HepG2 (cell line): ENCODE measurements at regions not wholly inside any gene's neighbourhood (a gene's known extent, or its start where the extent isn't known, plus 50 kb on each side); places are given as distances from the start of the nearest gene placed in this dataset.

Experiments used
- ATAC-seq: fragments of 200-7000 bp; cut with Tn5 transposase; 3 replicates; pipeline ENCODE4 v1.9.1; 2020; ENCODE audit warnings: mild to moderate bottlenecking, moderate library complexity
- BruUV-seq: library from RNA; stranded (reverse); fragments of 400-500 nt; replicated peaks from 2 replicates; lab custom pipeline; 2021; lab: Mats Ljungman, UMichigan
- CTCF ChIA-PET: fragments of 300-600 bp; formaldehyde crosslinking; extraction: SDS; loops from one replicate; lab custom pipeline; 2021; ENCODE audit warnings: low total read pairs, inconsistent platforms, low intra/inter-chr PET ratio; lab: Yijun Ruan, JAX
- POLR2A ChIA-PET: fragments of 350-600 bp; sonication (Branson Sonifier 250); formaldehyde crosslinking; loops from one replicate; lab custom pipeline; 2020; ENCODE audit warnings: antibody characterized with exemption, inconsistent platforms; lab: Yijun Ruan, JAX
- DNase-seq: peaks from one replicate; pipeline ENCODE4 v3.0.0-alpha.2; 2015; ENCODE audit warnings: low spot score
- FAIRE-seq: peaks from 3 replicates; lab custom pipeline; 2011; peaks lifted over from hg19 to GRCh38; lab: Jason Lieb, UNC
- H2AFZ ChIP-seq: one replicate; pipeline ENCODE4 v1.6.1; 2011; ENCODE audit warnings: low read length, inconsistent platforms
- H3K27ac ChIP-seq: fragments of 300-600 bp; 3 replicates; pipeline ENCODE4 v1.8.0; 2011; ENCODE audit warnings: mixed run types, mild to moderate bottlenecking, mixed read lengths, low read length, inconsistent platforms; ENCODE audit not compliant: insufficient read depth; ENCODE audit errors: extremely low read length
- H3K27me3 ChIP-seq, 2 experiments: fragments of 200-600 bp in 1 of 2; 2 replicates in 1 of 2; 3 replicates in 1 of 2; pipeline versions ENCODE4 v1.6.0 to v1.8.0; 2011; ENCODE audit warnings: low read length in 2 of 2, mild to moderate bottlenecking in 2 of 2, moderate library complexity in 2 of 2, inconsistent platforms in 1 of 2; ENCODE audit not compliant: insufficient read depth in 2 of 2, control insufficient read depth in 1 of 2
- H3K36me3 ChIP-seq, 2 experiments: fragments of 200-600 bp in 1 of 2; replicated peaks in 1 of 2; 2 replicates in 1 of 2; 3 replicates in 1 of 2; pipeline versions ENCODE4 v1.5.1 to v1.8.0; 2011; ENCODE audit warnings: low read length in 2 of 2, inconsistent platforms in 1 of 2; ENCODE audit not compliant: insufficient read depth in 2 of 2, control insufficient read depth in 1 of 2
- H3K4me1 ChIP-seq: 2 replicates; pipeline ENCODE4 v1.5.1; 2012; ENCODE audit warnings: low read length, inconsistent platforms; ENCODE audit not compliant: insufficient read depth
- H3K4me2 ChIP-seq: 2 replicates; pipeline ENCODE4 v1.6.0; 2011; ENCODE audit warnings: low read depth, low read length, inconsistent platforms
- H3K4me3 ChIP-seq, 3 experiments: fragments of 200-600 bp in 1 of 3; sonication (generic), shearing (Covaris generic) in 1 of 3; replicated peaks in 1 of 3; 2 replicates each; pipeline ENCODE4 v1.5.1; 2011 to 2016; ENCODE audit warnings: low read length in 3 of 3, inconsistent platforms in 2 of 3, low read depth in 2 of 3, mild to moderate bottlenecking in 2 of 3, control low read depth in 1 of 3, mixed read lengths in 1 of 3; ENCODE audit not compliant: insufficient read depth in 1 of 3
- H3K79me2 ChIP-seq: one replicate; pipeline ENCODE4 v1.6.1; 2011; ENCODE audit warnings: low read length, inconsistent platforms; ENCODE audit not compliant: insufficient read depth
- H3K9ac ChIP-seq: 2 replicates; pipeline ENCODE4 v1.6.0; 2011; ENCODE audit warnings: mild to moderate bottlenecking, low read depth, low read length, inconsistent platforms; ENCODE audit not compliant: insufficient read depth
- H3K9me3 ChIP-seq: 2 replicates; pipeline ENCODE4 v1.5.1; 2012; ENCODE audit warnings: mild to moderate bottlenecking, low read length
- H4K20me1 ChIP-seq: 2 replicates; pipeline ENCODE4 v1.6.0; 2011; ENCODE audit warnings: inconsistent platforms, mild to moderate bottlenecking, low read length, moderate library complexity; ENCODE audit not compliant: insufficient read depth
- CENPT ChIP-seq: sonication (generic); formaldehyde crosslinking; IDR thresholded peaks from 2 replicates; pipeline ENCODE4 v1.8.0; 2022; ENCODE audit warnings: low read depth, mild to moderate bottlenecking, moderate library complexity, missing genetic modification reagents
- IKZF4 ChIP-seq: sonication (generic); formaldehyde crosslinking; IDR thresholded peaks from 2 replicates; pipeline ENCODE4 v1.5.1; 2020; ENCODE audit warnings: borderline replicate concordance, mild to moderate bottlenecking, low read depth, missing genetic modification reagents; ENCODE audit errors: not compliant biosample characterization
- ISX ChIP-seq: sonication (generic); formaldehyde crosslinking; conservative IDR thresholded peaks from 2 replicates; pipeline ENCODE4 v1.5.0; 2020; ENCODE audit warnings: missing genetic modification reagents
- RARA ChIP-seq: IDR thresholded peaks from 2 replicates; pipeline ENCODE4 v1.6.1; 2016; ENCODE audit warnings: missing genetic modification reagents, missing compliant biosample characterization
- YY1 ChIP-seq: IDR thresholded peaks from 2 replicates; pipeline ENCODE4 v1.6.1; 2011; ENCODE audit warnings: low read length, low read depth, moderate library complexity, mild to moderate bottlenecking; ENCODE audit not compliant: insufficient read depth, insufficient replicate concordance
- ZNF180 ChIP-seq: sonication (generic); formaldehyde crosslinking; IDR thresholded peaks from 2 replicates; pipeline ENCODE4 v1.4.0; 2020; ENCODE audit warnings: low read depth, missing genetic modification reagents, borderline replicate concordance
- ZNF337 ChIP-seq: sonication (generic); formaldehyde crosslinking; IDR thresholded peaks from 2 replicates; pipeline ENCODE4 v1.5.1; 2020; ENCODE audit warnings: missing genetic modification reagents, low read depth, mild to moderate bottlenecking, borderline replicate concordance
- ZNF569 ChIP-seq: sonication (generic); formaldehyde crosslinking; IDR thresholded peaks from 2 replicates; pipeline ENCODE4 v1.5.0; 2020; ENCODE audit warnings: mild to moderate bottlenecking, missing genetic modification reagents, moderate library complexity, borderline replicate concordance
- ZNF891 ChIP-seq: sonication (generic); formaldehyde crosslinking; IDR thresholded peaks from 2 replicates; pipeline ENCODE4 v1.5.0; 2020; ENCODE audit warnings: mild to moderate bottlenecking, missing genetic modification reagents
- WGBS: methylation state at CpG from one replicate; pipeline ENCODE4 v1.1.6; 2017; ENCODE audit warnings: low lambda C conversion rate; 5-methylcytosine and 5-hydroxymethylcytosine counted together
- in situ Hi-C: cut with HindIII; loops from 2 replicates; pipeline ENCODE4 v1.10.0; 2017; ENCODE audit warnings: low pct_unique_long_range_greater_than_20kb; ENCODE audit not compliant: extremely low pct_ligation_motif_present
- intact Hi-C: fragments of 100-400 bp; cut with micrococcal nuclease; formaldehyde crosslinking; loops from one replicate; pipeline ENCODE4 v1.10.0; 2022; ENCODE audit not compliant: unreplicated experiment
- TF ChIP-seq, protein P1 (sequence below): sonication (generic); formaldehyde crosslinking; IDR thresholded peaks from 2 replicates; pipeline ENCODE4 v1.4.0; 2020; ENCODE audit warnings: mild to moderate bottlenecking, missing genetic modification reagents, borderline replicate concordance
- TF ChIP-seq, protein P2 (sequence below): sonication (generic); formaldehyde crosslinking; IDR thresholded peaks from 2 replicates; pipeline ENCODE4 v1.4.0; 2020; ENCODE audit warnings: missing genetic modification reagents, borderline replicate concordance
- TF ChIP-seq, protein P3 (sequence below): IDR thresholded peaks from 2 replicates; pipeline ENCODE4 v1.6.1; 2016; ENCODE audit warnings: mild to moderate bottlenecking
- TF ChIP-seq, protein P4 (sequence below): sonication (generic); formaldehyde crosslinking; IDR thresholded peaks from 2 replicates; pipeline ENCODE4 v1.5.1; 2020; ENCODE audit warnings: mild to moderate bottlenecking, missing genetic modification reagents, borderline replicate concordance

DNA sequence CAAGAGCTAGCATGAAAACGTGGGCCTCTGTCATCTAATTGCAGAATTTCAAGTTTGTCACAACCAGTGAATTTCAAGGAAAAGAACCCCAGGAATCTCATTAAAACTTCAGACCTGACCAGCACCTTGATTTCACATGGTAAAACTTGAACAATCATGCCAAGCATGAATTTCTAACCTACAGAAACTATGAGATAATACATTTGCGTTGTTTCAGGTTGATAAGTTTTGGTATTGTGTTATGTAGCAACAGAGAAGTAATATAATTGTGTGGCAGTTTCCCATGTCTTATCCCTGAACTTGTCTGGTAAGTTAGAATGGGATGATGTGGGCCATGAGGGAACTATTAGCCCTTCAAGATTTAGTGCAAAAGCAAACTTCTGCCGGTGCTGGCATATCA, 530.1 kb downstream of the ANKRD7 start:
- H3K27me3 ChIP-seq, result no peaks in the 10 kb centered on the region
- no peak for FAIRE-seq
- no peak overlapping the region for H3K9ac ChIP-seq
- no peak for ATAC-seq
- POLR2A ChIA-PET, result no interaction called here
- H3K9me3 ChIP-seq, result no peaks in the 10 kb centered on the region
- H3K4me2 ChIP-seq, result no peak overlapping the region
- in situ Hi-C loops, result no loop called here
- H3K4me1 ChIP-seq, result no peaks in the 10 kb centered on the region
- 2% methylated on average over 3 of the region's 3 CpGs for WGBS
- H3K36me3 ChIP-seq, result no peaks in the 10 kb centered on the region
- BruUV-seq, result no TSS peak
- H2AFZ ChIP-seq, result no peak overlapping the region
- H3K79me2 ChIP-seq, result no peaks in the 10 kb centered on the region
- no peaks in the 10 kb centered on the region for H4K20me1 ChIP-seq
- CTCF ChIA-PET, result no interaction called here
- intact Hi-C loops, result no loop called here
- DNase-seq, result no peak
- TF ChIP-seq ZNF180 (no peak), RARA (no peak), ZNF569 (CRISPR knock-in tag) (no peak), CENPT (CRISPR knock-in tag) (no peak), ZNF337 (CRISPR knock-in tag) (no peak), YY1 (no peak), IKZF4 (CRISPR knock-in tag) (no peak), ISX (CRISPR knock-in tag) (no peak), ZNF891 (CRISPR knock-in tag) (no peak)
- TF ChIP-seq, protein P1, sequence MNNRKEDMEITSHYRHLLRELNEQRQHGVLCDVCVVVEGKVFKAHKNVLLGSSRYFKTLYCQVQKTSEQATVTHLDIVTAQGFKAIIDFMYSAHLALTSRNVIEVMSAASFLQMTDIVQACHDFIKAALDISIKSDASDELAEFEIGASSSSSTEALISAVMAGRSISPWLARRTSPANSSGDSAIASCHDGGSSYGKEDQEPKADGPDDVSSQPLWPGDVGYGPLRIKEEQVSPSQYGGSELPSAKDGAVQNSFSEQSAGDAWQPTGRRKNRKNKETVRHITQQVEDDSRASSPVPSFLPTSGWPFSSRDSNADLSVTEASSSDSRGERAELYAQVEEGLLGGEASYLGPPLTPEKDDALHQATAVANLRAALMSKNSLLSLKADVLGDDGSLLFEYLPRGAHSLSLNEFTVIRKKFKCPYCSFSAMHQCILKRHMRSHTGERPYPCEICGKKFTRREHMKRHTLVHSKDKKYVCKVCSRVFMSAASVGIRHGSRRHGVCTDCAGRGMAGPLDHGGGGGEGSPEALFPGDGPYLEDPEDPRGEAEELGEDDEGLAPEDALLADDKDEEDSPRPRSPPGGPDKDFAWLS (CRISPR knock-in tag), result no peak
- TF ChIP-seq, protein P2, sequence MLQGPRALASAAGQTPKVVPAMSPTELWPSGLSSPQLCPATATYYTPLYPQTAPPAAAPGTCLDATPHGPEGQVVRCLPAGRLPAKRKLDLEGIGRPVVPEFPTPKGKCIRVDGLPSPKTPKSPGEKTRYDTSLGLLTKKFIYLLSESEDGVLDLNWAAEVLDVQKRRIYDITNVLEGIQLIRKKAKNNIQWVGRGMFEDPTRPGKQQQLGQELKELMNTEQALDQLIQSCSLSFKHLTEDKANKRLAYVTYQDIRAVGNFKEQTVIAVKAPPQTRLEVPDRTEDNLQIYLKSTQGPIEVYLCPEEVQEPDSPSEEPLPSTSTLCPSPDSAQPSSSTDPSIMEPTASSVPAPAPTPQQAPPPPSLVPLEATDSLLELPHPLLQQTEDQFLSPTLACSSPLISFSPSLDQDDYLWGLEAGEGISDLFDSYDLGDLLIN (CRISPR knock-in tag), result no peak
- TF ChIP-seq, protein P3, sequence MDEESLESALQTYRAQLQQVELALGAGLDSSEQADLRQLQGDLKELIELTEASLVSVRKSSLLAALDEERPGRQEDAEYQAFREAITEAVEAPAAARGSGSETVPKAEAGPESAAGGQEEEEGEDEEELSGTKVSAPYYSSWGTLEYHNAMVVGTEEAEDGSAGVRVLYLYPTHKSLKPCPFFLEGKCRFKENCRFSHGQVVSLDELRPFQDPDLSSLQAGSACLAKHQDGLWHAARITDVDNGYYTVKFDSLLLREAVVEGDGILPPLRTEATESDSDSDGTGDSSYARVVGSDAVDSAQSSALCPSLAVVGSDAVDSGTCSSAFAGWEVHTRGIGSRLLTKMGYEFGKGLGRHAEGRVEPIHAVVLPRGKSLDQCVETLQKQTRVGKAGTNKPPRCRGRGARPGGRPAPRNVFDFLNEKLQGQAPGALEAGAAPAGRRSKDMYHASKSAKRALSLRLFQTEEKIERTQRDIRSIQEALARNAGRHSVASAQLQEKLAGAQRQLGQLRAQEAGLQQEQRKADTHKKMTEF (CRISPR knock-in tag), result no peak
- TF ChIP-seq, protein P4, sequence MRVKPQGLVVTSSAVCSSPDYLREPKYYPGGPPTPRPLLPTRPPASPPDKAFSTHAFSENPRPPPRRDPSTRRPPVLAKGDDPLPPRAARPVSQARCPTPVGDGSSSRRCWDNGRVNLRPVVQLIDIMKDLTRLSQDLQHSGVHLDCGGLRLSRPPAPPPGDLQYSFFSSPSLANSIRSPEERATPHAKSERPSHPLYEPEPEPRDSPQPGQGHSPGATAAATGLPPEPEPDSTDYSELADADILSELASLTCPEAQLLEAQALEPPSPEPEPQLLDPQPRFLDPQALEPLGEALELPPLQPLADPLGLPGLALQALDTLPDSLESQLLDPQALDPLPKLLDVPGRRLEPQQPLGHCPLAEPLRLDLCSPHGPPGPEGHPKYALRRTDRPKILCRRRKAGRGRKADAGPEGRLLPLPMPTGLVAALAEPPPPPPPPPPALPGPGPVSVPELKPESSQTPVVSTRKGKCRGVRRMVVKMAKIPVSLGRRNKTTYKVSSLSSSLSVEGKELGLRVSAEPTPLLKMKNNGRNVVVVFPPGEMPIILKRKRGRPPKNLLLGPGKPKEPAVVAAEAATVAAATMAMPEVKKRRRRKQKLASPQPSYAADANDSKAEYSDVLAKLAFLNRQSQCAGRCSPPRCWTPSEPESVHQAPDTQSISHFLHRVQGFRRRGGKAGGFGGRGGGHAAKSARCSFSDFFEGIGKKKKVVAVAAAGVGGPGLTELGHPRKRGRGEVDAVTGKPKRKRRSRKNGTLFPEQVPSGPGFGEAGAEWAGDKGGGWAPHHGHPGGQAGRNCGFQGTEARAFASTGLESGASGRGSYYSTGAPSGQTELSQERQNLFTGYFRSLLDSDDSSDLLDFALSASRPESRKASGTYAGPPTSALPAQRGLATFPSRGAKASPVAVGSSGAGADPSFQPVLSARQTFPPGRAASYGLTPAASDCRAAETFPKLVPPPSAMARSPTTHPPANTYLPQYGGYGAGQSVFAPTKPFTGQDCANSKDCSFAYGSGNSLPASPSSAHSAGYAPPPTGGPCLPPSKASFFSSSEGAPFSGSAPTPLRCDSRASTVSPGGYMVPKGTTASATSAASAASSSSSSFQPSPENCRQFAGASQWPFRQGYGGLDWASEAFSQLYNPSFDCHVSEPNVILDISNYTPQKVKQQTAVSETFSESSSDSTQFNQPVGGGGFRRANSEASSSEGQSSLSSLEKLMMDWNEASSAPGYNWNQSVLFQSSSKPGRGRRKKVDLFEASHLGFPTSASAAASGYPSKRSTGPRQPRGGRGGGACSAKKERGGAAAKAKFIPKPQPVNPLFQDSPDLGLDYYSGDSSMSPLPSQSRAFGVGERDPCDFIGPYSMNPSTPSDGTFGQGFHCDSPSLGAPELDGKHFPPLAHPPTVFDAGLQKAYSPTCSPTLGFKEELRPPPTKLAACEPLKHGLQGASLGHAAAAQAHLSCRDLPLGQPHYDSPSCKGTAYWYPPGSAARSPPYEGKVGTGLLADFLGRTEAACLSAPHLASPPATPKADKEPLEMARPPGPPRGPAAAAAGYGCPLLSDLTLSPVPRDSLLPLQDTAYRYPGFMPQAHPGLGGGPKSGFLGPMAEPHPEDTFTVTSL (CRISPR knock-in tag), result no peak
- H3K27ac ChIP-seq, result no peak overlapping the region
- H3K4me3 ChIP-seq, result no peak overlapping the region
